Activated CD4-positive, alpha-beta memory T cell treated with anti-CD3 and anti-CD28 coated beads, Interleukin-2, amount 10 ng/mL, durations not matched to agents 7 days and 5 days (primary cell): ENCODE measurements at regions not wholly inside any gene's neighbourhood (a gene's known extent, or its start where the extent isn't known, plus 50 kb on each side); places are given as distances from the start of the nearest gene placed in this dataset.

Experiments used
- CTCF ChIA-PET: fragments of 350-600 bp; sonication (Branson Sonifier 250); formaldehyde crosslinking; loops from one replicate; lab custom pipeline; 2021; ENCODE audit warnings: antibody characterized with exemption, inconsistent platforms; lab: Charles Lee
- POLR2A ChIA-PET: fragments of 350-600 bp; sonication (Branson Sonifier 250); formaldehyde crosslinking; loops from one replicate; lab custom pipeline; 2021; ENCODE audit warnings: antibody characterized with exemption; lab: Charles Lee
- DNase-seq: peaks from one replicate; pipeline ENCODE4 v3.0.0-alpha.2; 2020
- H3K27ac Mint-ChIP-seq: one replicate; pipeline ENCODE4 v1.8.0; 2021; ENCODE audit warnings: mild to moderate bottlenecking, mixed read lengths
- H3K27me3 Mint-ChIP-seq: one replicate; pipeline ENCODE4 v1.8.0; 2021; ENCODE audit warnings: mixed read lengths
- H3K36me3 Mint-ChIP-seq: one replicate; pipeline ENCODE4 v1.8.0; 2021; ENCODE audit warnings: low read depth, mixed read lengths
- H3K4me1 Mint-ChIP-seq: one replicate; pipeline ENCODE4 v1.8.0; 2021; ENCODE audit warnings: mixed read lengths
- H3K4me3 Mint-ChIP-seq: one replicate; pipeline ENCODE4 v1.8.0; 2021; ENCODE audit warnings: mild to moderate bottlenecking, mixed read lengths
- H3K9me3 Mint-ChIP-seq: one replicate; pipeline ENCODE4 v1.8.0; 2021; ENCODE audit warnings: mixed read lengths

DNA sequence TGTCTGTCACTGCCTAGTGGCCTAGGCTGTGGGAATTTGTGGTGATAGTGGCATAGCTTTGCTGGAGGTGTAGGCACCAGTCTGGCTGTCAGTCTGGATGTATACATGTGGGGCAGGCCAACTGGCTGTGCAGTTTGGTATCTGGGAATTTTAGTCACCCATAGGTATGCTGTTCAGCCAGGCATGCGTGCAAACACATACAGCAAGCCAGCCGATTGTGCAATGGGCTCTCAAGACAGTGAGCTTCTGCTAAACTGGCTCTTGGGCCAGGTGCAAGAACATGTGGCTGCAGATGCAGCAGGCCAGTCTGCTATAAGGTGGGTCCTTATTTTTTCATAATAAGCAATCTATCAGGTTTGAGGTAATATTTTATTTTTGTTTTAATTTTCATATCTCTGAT, 87.1 kb upstream of the PLSCR5 start:
- Mint-ChIP-seq H3K9me3 (peaks cover 2% of the 10 kb centered on the region), H3K4me3 (no peak overlapping the region), H3K27ac (no peak overlapping the region), H3K4me1 (no peaks in the 10 kb centered on the region), H3K27me3 (no peaks in the 10 kb centered on the region), H3K36me3 (no peaks in the 10 kb centered on the region)
- POLR2A ChIA-PET, result no interaction called here
- CTCF ChIA-PET, result no interaction called here
- no peak for DNase-seq

DNA sequence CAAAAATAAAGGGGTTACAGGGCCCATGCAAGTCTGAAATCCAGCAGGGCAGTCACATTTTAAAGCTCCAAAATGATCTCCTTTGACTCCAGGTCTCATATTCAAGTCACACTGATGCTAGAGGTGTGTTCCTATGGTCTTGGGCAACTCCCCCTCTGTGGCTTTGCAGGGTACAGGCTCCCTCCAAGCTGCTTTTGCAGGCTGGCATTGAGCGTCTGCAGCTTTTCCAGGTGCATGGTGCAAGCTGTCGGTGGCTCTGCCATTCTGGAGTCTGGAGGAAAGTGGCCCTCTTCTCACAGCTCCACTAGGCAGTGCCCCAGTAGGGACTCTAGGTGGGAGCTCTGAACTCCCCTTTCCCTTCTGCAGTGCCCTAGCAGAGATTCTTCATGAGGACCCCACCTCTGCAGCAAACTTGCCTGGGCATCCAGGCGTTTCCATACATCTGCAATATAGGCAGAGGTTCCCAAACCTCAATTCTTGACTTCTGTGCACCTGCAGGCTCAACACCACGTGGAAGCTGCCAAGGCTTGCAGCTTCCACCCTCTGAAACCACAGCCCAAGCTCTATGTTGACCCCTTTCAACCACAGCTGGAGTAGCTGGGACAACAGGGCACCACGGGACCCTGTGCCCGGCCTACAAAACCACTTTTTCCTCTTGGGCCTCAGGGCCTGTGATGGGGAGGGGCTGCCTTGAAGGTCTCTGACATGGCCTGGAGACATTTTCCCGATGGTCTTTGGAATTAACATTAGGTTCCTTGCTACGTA, 80.1 kb upstream of the PLSCR5 start:
- POLR2A ChIA-PET, result no interaction called here
- CTCF ChIA-PET, result no interaction called here

DNA sequence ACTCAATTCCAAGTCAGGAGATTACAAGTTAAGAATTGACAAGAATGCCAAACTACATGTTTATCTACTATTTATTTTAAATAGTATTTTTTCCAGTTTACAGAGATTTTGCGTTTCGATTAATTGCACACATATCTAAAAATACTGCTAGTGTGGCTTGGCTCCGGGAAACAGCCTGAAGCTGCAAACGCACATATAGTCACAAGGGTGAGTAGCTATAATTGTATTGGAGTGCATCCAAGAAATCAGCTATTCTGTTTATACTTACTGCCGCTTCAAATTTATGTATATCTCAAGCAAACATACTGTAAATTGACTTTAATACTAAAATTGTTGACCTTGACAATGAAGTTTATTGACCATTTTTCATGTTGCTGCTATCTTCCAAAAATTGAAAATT, 77.0 kb upstream of the PLSCR5 start:
- Mint-ChIP-seq H3K36me3 (no peaks in the 10 kb centered on the region), H3K4me3 (no peak overlapping the region), H3K27me3 (no peaks in the 10 kb centered on the region), H3K9me3 (no peaks in the 10 kb centered on the region), H3K4me1 (no peaks in the 10 kb centered on the region), H3K27ac (no peak overlapping the region)
- DNase-seq, result no peak
- POLR2A ChIA-PET, result no interaction called here
- CTCF ChIA-PET, result no interaction called here

More for the DNA sequence above, 80.1 kb upstream of the PLSCR5 start:
- no peak overlapping the region for H3K27ac Mint-ChIP-seq
- no peak overlapping the region for H3K4me3 Mint-ChIP-seq
- no peaks in the 10 kb centered on the region for H3K27me3 Mint-ChIP-seq
- no peaks in the 10 kb centered on the region for H3K4me1 Mint-ChIP-seq
- no peak for DNase-seq
- no peaks in the 10 kb centered on the region for H3K36me3 Mint-ChIP-seq
- no peaks in the 10 kb centered on the region for H3K9me3 Mint-ChIP-seq

DNA sequence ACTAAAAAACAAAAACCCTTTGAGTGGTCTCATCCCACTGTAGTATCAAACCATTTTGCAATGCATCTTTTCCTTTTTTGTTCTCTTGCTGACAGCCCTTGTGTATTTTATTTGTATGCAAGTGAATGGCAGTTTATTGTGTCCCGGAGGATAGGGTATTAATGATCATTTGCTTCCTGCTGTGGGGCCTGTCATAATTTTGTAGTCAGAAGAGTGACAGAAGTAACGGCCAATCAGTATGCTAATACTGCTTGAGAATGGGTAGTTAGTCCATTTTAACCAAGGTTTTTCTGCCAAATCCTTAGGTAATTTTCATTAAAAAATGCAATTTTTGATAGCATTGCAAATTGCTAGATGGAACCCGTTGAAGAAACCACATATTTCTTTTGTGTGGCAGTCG, 75.5 kb upstream of the PLSCR5 start:
- Mint-ChIP-seq H3K36me3 (no peaks in the 10 kb centered on the region), H3K9me3 (no peaks in the 10 kb centered on the region), H3K4me1 (no peaks in the 10 kb centered on the region), H3K27me3 (no peaks in the 10 kb centered on the region), H3K4me3 (no peak overlapping the region), H3K27ac (no peak overlapping the region)
- no peak for DNase-seq
- ChIA-PET CTCF (no interaction called here), POLR2A (no interaction called here)

DNA sequence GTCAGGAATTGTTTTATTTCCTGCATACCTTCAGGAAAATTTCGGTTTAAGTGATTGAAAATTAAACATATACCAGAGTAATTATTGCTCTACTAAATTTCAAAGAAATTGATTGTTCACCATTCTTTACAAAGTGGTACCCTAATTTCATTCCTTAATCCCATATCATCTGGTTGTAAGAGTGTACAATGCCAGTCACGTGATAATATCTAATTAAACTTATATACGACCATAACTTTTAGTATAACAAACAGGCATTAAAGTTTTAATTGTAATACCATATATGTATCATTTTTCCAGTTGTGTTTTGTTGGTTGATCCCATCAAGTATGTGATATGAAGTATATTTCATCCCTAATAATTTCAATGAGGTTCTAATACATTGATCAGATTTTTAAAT, 74.8 kb upstream of the PLSCR5 start:
- Mint-ChIP-seq H3K27ac (no peak overlapping the region), H3K27me3 (no peaks in the 10 kb centered on the region)
- CTCF ChIA-PET, result interaction anchor here (1.2 kb wide), 1 partner anchor 490 kb away, joined by 3 read pairs; no protein-coding TSS in a partner anchor

DNA sequence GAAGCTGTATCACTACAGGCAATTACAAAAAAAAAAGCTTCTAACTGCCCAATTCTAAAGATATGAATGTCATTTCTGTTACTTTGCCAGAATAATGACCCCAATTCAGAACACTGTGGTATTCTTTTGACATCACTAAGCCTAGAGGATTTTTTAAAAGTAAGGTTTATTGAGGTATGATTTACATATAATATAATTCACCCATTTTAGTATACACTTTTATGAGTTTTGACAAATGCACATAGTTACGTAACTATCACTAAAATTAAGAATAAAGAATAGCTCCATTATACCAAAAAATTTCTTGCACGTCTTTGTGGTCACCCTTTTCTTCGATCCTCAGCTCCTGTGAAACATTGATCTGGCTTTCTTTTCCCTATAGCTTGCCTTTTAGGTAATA, 74.0 kb upstream of the PLSCR5 start:
- DNase-seq, result no peak
- Mint-ChIP-seq H3K4me1 (no peaks in the 10 kb centered on the region), H3K9me3 (no peaks in the 10 kb centered on the region), H3K27me3 (no peaks in the 10 kb centered on the region), H3K36me3 (no peaks in the 10 kb centered on the region), H3K4me3 (no peak overlapping the region), H3K27ac (no peak overlapping the region)
- POLR2A ChIA-PET, result no interaction called here
- CTCF ChIA-PET, result interaction anchor here (1.2 kb wide), 1 partner anchor 490 kb away, joined by 3 read pairs; no protein-coding TSS in a partner anchor

More for the DNA sequence above, 74.8 kb upstream of the PLSCR5 start:
- no peak for DNase-seq
- Mint-ChIP-seq H3K4me3 (no peak overlapping the region), H3K36me3 (no peaks in the 10 kb centered on the region), H3K9me3 (no peaks in the 10 kb centered on the region), H3K4me1 (no peaks in the 10 kb centered on the region)
- POLR2A ChIA-PET, result no interaction called here

DNA sequence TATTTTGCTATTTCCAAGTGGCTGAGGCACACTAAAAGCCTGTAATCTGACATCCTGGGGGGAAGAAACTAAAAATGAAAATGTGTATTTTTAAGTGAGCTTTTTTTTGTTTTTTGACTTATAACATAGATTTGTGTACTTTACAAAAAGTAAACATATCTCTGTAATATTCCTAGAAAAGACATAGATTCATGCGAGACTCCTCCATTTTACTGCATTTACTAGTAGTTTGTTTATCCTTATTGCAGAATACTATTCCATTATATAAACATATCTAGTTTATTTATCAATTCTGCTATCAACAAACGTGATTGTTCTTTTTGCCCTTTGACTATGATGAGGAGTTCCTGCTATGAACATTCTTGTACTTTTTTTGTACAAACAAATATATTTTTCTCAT, 67.8 kb upstream of the PLSCR5 start:
- Mint-ChIP-seq H3K9me3 (no peaks in the 10 kb centered on the region), H3K27ac (no peak overlapping the region), H3K4me3 (no peak overlapping the region), H3K36me3 (no peaks in the 10 kb centered on the region), H3K4me1 (no peaks in the 10 kb centered on the region), H3K27me3 (no peaks in the 10 kb centered on the region)
- DNase-seq, result no peak
- ChIA-PET POLR2A (no interaction called here), CTCF (no interaction called here)

DNA sequence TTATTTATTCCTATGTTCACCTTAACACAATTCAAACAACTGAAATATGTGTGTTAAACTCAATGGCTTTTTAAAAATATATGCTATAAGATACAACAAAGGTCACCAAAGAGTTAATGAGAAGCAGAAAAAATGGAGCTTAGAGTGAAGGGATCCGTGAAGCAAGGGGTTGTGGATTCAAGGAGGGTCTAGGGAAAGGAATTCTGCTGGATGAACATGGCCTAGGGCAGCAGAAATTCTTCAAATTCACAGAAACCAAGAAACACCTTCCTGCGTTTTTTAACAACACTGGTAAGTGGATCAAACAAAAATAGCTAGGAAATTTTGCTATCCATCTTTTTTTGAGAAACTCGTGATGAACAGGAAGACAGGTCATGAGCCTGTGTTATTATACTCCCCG, 59.3 kb upstream of the PLSCR5 start:
- ChIA-PET POLR2A (no interaction called here), CTCF (no interaction called here)
- Mint-ChIP-seq H3K36me3 (no peaks in the 10 kb centered on the region), H3K9me3 (no peaks in the 10 kb centered on the region), H3K4me1 (no peaks in the 10 kb centered on the region), H3K27ac (no peak overlapping the region), H3K4me3 (no peak overlapping the region), H3K27me3 (no peaks in the 10 kb centered on the region)
- no peak for DNase-seq

DNA sequence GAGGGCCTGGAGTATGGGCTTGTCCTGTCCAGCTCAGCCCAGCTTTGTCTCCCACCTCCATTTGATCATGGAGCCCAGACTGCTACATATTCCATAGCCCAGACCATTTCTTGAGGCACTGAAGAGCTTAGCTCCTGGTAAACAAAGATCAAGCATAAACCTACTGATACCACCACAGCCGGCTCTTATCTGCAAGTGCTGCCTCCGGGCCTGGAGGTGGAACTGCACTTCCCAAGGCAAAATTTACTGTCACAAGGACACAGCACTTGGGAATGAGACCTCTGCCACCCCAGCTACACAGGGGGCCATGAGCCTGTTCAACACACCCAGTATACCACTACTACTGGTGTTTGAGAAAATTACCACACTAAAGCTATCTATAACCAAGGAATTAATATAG, 53.7 kb upstream of the PLSCR5 start:
- CTCF ChIA-PET, result interaction anchor here (0.6 kb wide), 1 partner anchor 108 kb away, joined by 4 read pairs; no protein-coding TSS in a partner anchor
- Mint-ChIP-seq H3K36me3 (no peaks in the 10 kb centered on the region), H3K27me3 (no peaks in the 10 kb centered on the region), H3K4me3 (no peak overlapping the region), H3K27ac (no peak overlapping the region), H3K4me1 (no peaks in the 10 kb centered on the region), H3K9me3 (no peaks in the 10 kb centered on the region)
- POLR2A ChIA-PET, result no interaction called here
- no peak for DNase-seq

DNA sequence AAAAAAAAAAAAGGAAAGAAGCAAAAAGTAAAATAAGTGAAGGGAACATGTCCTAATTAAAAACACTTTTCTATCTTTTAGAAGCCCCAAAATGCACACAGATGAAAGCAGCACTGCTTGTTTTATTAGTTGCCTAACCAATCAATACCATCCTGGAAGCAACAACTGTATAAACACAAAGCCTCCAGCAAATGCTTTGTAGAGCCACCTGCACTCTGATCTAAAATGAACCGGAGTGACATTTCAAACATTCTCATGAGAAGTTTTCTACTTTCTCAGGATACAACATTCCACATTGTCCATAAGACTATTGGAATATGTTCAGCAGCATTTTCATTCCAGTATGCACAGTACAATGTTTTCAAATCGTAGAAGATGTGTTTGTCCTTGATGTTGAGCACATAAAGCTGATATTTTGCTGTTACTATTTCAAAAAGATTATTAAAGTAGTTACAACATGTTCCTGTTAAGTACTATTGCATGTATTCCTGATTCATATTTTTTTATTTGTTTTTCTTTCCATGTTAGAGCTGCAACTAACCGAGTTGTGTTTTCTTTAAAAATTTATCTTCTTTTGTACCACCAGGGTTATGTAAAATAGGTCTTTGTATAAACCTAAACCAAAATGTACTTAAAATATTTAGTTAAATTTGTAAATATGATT, 50.3 kb upstream of the PLSCR5 start:
- no peak for DNase-seq
- CTCF ChIA-PET, result no interaction called here
- H3K9me3 Mint-ChIP-seq, result no peaks in the 10 kb centered on the region
- POLR2A ChIA-PET, result no interaction called here
- no peak overlapping the region for H3K27ac Mint-ChIP-seq
- H3K27me3 Mint-ChIP-seq, result no peaks in the 10 kb centered on the region
- no peaks in the 10 kb centered on the region for H3K4me1 Mint-ChIP-seq
- no peaks in the 10 kb centered on the region for H3K36me3 Mint-ChIP-seq
- H3K4me3 Mint-ChIP-seq, result no peak overlapping the region
